Neural progenitor cell (in vitro differentiated cells): ENCODE measurements at regions not wholly inside any gene's neighbourhood (a gene's known extent, or its start where the extent isn't known, plus 50 kb on each side); places are given as distances from the start of the nearest gene placed in this dataset.

Source experiments
- EZH2 ChIP-seq: fragments of 200-600 bp; sonication (generic); IDR thresholded peaks from 2 replicates; pipeline ENCODE4 v1.6.1; 2017; ENCODE audit warnings: antibody characterized with exemption, mild to moderate bottlenecking, moderate library complexity
- TF ChIP-seq, protein P1 (sequence below): fragments of 200-600 bp; sonication (generic); IDR thresholded peaks from 2 replicates; pipeline ENCODE4 v1.5.1; 2017; ENCODE audit warnings: antibody characterized with exemption, mild to moderate bottlenecking

- no peak for TF ChIP-seq EZH2
- TF ChIP-seq, protein P1, sequence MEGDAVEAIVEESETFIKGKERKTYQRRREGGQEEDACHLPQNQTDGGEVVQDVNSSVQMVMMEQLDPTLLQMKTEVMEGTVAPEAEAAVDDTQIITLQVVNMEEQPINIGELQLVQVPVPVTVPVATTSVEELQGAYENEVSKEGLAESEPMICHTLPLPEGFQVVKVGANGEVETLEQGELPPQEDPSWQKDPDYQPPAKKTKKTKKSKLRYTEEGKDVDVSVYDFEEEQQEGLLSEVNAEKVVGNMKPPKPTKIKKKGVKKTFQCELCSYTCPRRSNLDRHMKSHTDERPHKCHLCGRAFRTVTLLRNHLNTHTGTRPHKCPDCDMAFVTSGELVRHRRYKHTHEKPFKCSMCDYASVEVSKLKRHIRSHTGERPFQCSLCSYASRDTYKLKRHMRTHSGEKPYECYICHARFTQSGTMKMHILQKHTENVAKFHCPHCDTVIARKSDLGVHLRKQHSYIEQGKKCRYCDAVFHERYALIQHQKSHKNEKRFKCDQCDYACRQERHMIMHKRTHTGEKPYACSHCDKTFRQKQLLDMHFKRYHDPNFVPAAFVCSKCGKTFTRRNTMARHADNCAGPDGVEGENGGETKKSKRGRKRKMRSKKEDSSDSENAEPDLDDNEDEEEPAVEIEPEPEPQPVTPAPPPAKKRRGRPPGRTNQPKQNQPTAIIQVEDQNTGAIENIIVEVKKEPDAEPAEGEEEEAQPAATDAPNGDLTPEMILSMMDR: no peak
Measured at GRCh38 chr15:96246057-96246456, 84.4 kb upstream of the NR2F2 start.
